H9 (cell line): ENCODE measurements at regions not wholly inside any gene's neighbourhood (a gene's known extent, or its start where the extent isn't known, plus 50 kb on each side); places are given as distances from the start of the nearest gene placed in this dataset.

Experiments used
- DNase-seq: peaks from one replicate; pipeline ENCODE4 v3.0.0-alpha.2; 2017
- H2AFZ ChIP-seq: one replicate; pipeline ENCODE4 v1.6.1; 2013; ENCODE audit warnings: mild to moderate bottlenecking, low read length, control low read depth, moderate library complexity
- H2AK5ac ChIP-seq: 2 replicates; pipeline ENCODE4 v1.6.1; 2013; ENCODE audit warnings: low read length, control low read depth, mixed read lengths; ENCODE audit not compliant: insufficient read length
- H2BK120ac ChIP-seq: one replicate; pipeline ENCODE4 v1.6.1; 2013; ENCODE audit warnings: low read depth, mild to moderate bottlenecking, low read length, control low read depth, inconsistent platforms; ENCODE audit not compliant: poor library complexity, severe bottlenecking
- H2BK12ac ChIP-seq: 2 replicates; pipeline ENCODE4 v1.6.1; 2013; ENCODE audit warnings: low read length, control low read depth, mixed read lengths, low read depth; ENCODE audit not compliant: insufficient read length
- H2BK15ac ChIP-seq: 2 replicates; pipeline ENCODE4 v1.6.1; 2013; ENCODE audit warnings: low read depth, low read length, control low read depth
- H2BK20ac ChIP-seq: one replicate; pipeline ENCODE4 v1.6.1; 2013; ENCODE audit warnings: low read depth, mild to moderate bottlenecking, low read length, control low read depth, inconsistent platforms; ENCODE audit not compliant: poor library complexity, severe bottlenecking
- H2BK5ac ChIP-seq: 2 replicates; pipeline ENCODE4 v1.6.1; 2013; ENCODE audit warnings: low read length, control low read depth, mixed read lengths; ENCODE audit not compliant: insufficient read length
- H3K14ac ChIP-seq: 2 replicates; pipeline ENCODE4 v1.6.1; 2013; ENCODE audit warnings: low read length, control low read depth; ENCODE audit not compliant: insufficient read depth
- H3K18ac ChIP-seq: 2 replicates; pipeline ENCODE4 v1.6.1; 2013; ENCODE audit warnings: low read depth, mild to moderate bottlenecking, mixed read lengths, low read length, control low read depth; ENCODE audit not compliant: insufficient read length
- H3K23ac ChIP-seq: 2 replicates; pipeline ENCODE4 v1.6.1; 2013; ENCODE audit warnings: low read length, control low read depth, mixed read lengths, low read depth; ENCODE audit not compliant: insufficient read length
- H3K23me2 ChIP-seq: 2 replicates; pipeline ENCODE4 v1.6.1; 2013; ENCODE audit warnings: low read depth, mild to moderate bottlenecking, mixed read lengths, low read length, control low read depth; ENCODE audit not compliant: insufficient read length, poor library complexity, severe bottlenecking
- H3K27ac ChIP-seq: 2 replicates; pipeline ENCODE4 v1.5.1; 2013; ENCODE audit warnings: low read length, control low read depth, mixed read lengths, low read depth; ENCODE audit not compliant: insufficient read length
- H3K27me3 ChIP-seq: 2 replicates; pipeline ENCODE4 v1.6.1; 2013; ENCODE audit warnings: low read length, control low read depth, inconsistent platforms; ENCODE audit not compliant: insufficient read depth
- H3K4ac ChIP-seq: 2 replicates; pipeline ENCODE4 v1.6.1; 2013; ENCODE audit warnings: low read depth, mild to moderate bottlenecking, control low read depth, inconsistent platforms, low read length, moderate library complexity
- H3K4me1 ChIP-seq: 2 replicates; pipeline ENCODE4 v1.6.1; 2013; ENCODE audit warnings: low read length, control low read depth, inconsistent platforms; ENCODE audit not compliant: insufficient read depth
- H3K4me2 ChIP-seq: 2 replicates; pipeline ENCODE4 v1.6.1; 2013; ENCODE audit warnings: low read length, control low read depth, mixed read lengths; ENCODE audit not compliant: insufficient read length, insufficient read depth
- H3K56ac ChIP-seq: 2 replicates; pipeline ENCODE4 v1.6.1; 2013; ENCODE audit warnings: low read depth, mild to moderate bottlenecking, mixed read lengths, low read length, control low read depth; ENCODE audit not compliant: insufficient read length
- H3K79me1 ChIP-seq: 2 replicates; pipeline ENCODE4 v1.6.1; 2013; ENCODE audit warnings: low read depth, mild to moderate bottlenecking, moderate library complexity, low read length, control low read depth, inconsistent platforms; ENCODE audit not compliant: insufficient read depth, poor library complexity, severe bottlenecking
- H3K79me2 ChIP-seq: 2 replicates; pipeline ENCODE4 v1.6.1; 2013; ENCODE audit warnings: low read length, control low read depth, inconsistent platforms; ENCODE audit not compliant: insufficient read depth
- H3K9ac ChIP-seq: 2 replicates; pipeline ENCODE4 v1.6.1; 2013; ENCODE audit warnings: low read length, control low read depth, mixed read lengths; ENCODE audit not compliant: insufficient read length; ENCODE audit errors: extremely low read depth
- H3K9me3 ChIP-seq: one replicate; pipeline ENCODE4 v1.6.1; 2013; ENCODE audit warnings: low read depth, low read length, inconsistent platforms; ENCODE audit not compliant: control insufficient read depth
- H3T11ph ChIP-seq: one replicate; pipeline ENCODE4 v1.6.1; 2013; ENCODE audit warnings: mild to moderate bottlenecking, low read length, control low read depth, inconsistent platforms
- H4K20me1 ChIP-seq: one replicate; pipeline ENCODE4 v1.6.1; 2013; ENCODE audit not compliant: control insufficient read depth, insufficient read length, insufficient read depth
- H4K5ac ChIP-seq: 2 replicates; pipeline ENCODE4 v1.6.1; 2013; ENCODE audit warnings: low read depth, mild to moderate bottlenecking, mixed read lengths, low read length, control low read depth; ENCODE audit not compliant: insufficient read length
- H4K8ac ChIP-seq: replicated peaks from 2 replicates; pipeline ENCODE4 v1.6.1; 2013; ENCODE audit warnings: low read length, control low read depth, mixed read lengths, low read depth; ENCODE audit not compliant: insufficient read length
- H4K91ac ChIP-seq: 2 replicates; pipeline ENCODE4 v1.6.1; 2013; ENCODE audit warnings: low read depth, mild to moderate bottlenecking, moderate library complexity, mixed read lengths, low read length, control low read depth; ENCODE audit not compliant: insufficient read length
- H3K27ac Mint-ChIP-seq, 3 experiments: 2 replicates in 2 of 3; 3 replicates in 1 of 3; pipeline ENCODE4 v1.8.0; 2020 to 2021; ENCODE audit warnings: mixed read lengths in 3 of 3, mild to moderate bottlenecking in 1 of 3, moderate library complexity in 1 of 3
- H3K27me3 Mint-ChIP-seq: 2 replicates; pipeline ENCODE4 v1.8.0; 2021; ENCODE audit warnings: low read depth, mild to moderate bottlenecking, moderate library complexity, mixed read lengths
- H3K36me3 Mint-ChIP-seq, 3 experiments: 2 replicates in 2 of 3; 3 replicates in 1 of 3; pipeline ENCODE4 v1.8.0; 2020 to 2021; ENCODE audit warnings: low read depth in 3 of 3, mixed read lengths in 3 of 3; ENCODE audit not compliant: insufficient read depth in 1 of 3
- H3K4me1 Mint-ChIP-seq, 2 experiments: 2 replicates each; pipeline ENCODE4 v1.8.0; 2020; ENCODE audit warnings: mixed read lengths in 2 of 2
- H3K4me3 Mint-ChIP-seq, 2 experiments: 2 replicates in 1 of 2; 3 replicates in 1 of 2; pipeline ENCODE4 v1.8.0; 2020 to 2021; ENCODE audit warnings: mild to moderate bottlenecking in 2 of 2, mixed read lengths in 2 of 2, moderate library complexity in 1 of 2
- H3K9me3 Mint-ChIP-seq, 2 experiments: 2 replicates in 1 of 2; 3 replicates in 1 of 2; pipeline ENCODE4 v1.8.0; 2020; ENCODE audit warnings: mild to moderate bottlenecking in 2 of 2, mixed read lengths in 2 of 2, moderate library complexity in 1 of 2
- CTCF ChIP-seq: fragments of 200-600 bp; sonication (generic); conservative IDR thresholded peaks from 3 replicates; pipeline ENCODE4 v1.8.0; 2021; ENCODE audit warnings: antibody characterized with exemption, mild to moderate bottlenecking
- WGBS: extraction: QIAGEN DNeasy Blood & Tissue Kit; methylation state at CpG from one replicate; pipeline ENCODE4 v1.1.7; 2013; ENCODE audit warnings: missing lambda C conversion rate, low lambda C conversion rate, mixed read lengths; ENCODE audit not compliant: insufficient read length; ENCODE audit errors: extremely low coverage; 5-methylcytosine and 5-hydroxymethylcytosine counted together

GRCh38 chr10:129410688-129411392 lies 56.2 kb upstream of the MGMT start:
- H3K4me1 Mint-ChIP-seq: 0 out of 4 replicates have a peak, but pooled peaks cover 0 to 2% of the 10 kb centered on the region in 2 experiments
- Histone ChIP-seq H3K4ac (no peak overlapping the region), H3K4me2 (no peak overlapping the region), H3K23ac (no peak overlapping the region), H2BK5ac (no peak overlapping the region), H4K8ac (no peak overlapping the region), H3K18ac (no peak overlapping the region), H3K23me2 (no peaks in the 10 kb centered on the region), H2BK120ac (no peak overlapping the region), H3K9ac (no peak overlapping the region), H3K27ac (no peak overlapping the region), H3K27me3 (no peaks in the 10 kb centered on the region), H3K9me3 (no peaks in the 10 kb centered on the region), H3K79me1 (no peaks in the 10 kb centered on the region), H2BK12ac (no peak overlapping the region), H2AK5ac (no peak overlapping the region), H3K56ac (no peak overlapping the region), H2BK15ac (no peak overlapping the region), H3T11ph (no peak overlapping the region), H4K5ac (no peak overlapping the region), H3K79me2 (no peaks in the 10 kb centered on the region), H4K20me1 (no peaks in the 10 kb centered on the region), H3K14ac (no peak overlapping the region), H2BK20ac (no peak overlapping the region), H3K4me1 (no peaks in the 10 kb centered on the region), H2AFZ (no peak overlapping the region), H4K91ac (no peak overlapping the region)
- no peak for DNase-seq
- H3K27ac Mint-ChIP-seq: no peak overlapping the region; a peak in 1 of 7 replicates
- no peak for TF ChIP-seq CTCF
- H3K27me3 Mint-ChIP-seq: no peaks in the 10 kb centered on the region; the same call in none of the 2 replicates
- no CpG with 5 or more reads among the region's 20 CpGs for WGBS
- no peaks in the 10 kb centered on the region for H3K36me3 Mint-ChIP-seq
- H3K4me3 Mint-ChIP-seq: no peak overlapping the region
- H3K9me3 Mint-ChIP-seq: no peaks in the 10 kb centered on the region
